H1 (cell line): ENCODE measurements at regions not wholly inside any gene's neighbourhood (a gene's known extent, or its start where the extent isn't known, plus 50 kb on each side); places are given as distances from the start of the nearest gene placed in this dataset.
A peak's percentile ranks its signal among the peaks of the same experiment; 100 is the strongest.

Experiments used
- CTCF ChIA-PET: fragments of 300-600 bp; sonication (Branson Sonifier 250); formaldehyde crosslinking; loops from one replicate; lab custom pipeline; 2021; ENCODE audit not compliant: partially characterized antibody; lab: Charles Lee
- POLR2A ChIA-PET: fragments of 300-600 bp; sonication (Branson Sonifier 250); formaldehyde crosslinking; loops from one replicate; lab custom pipeline; 2021; ENCODE audit warnings: inconsistent platforms; ENCODE audit not compliant: partially characterized antibody; lab: Charles Lee
- DNase-seq, 2 experiments: peaks; one replicate each; pipeline versions ENCODE4 v3.0.0 to v3.0.0-alpha.2; 2010 to 2022; ENCODE audit warnings: low spot score in 2 of 2, low read depth in 1 of 2, mixed read lengths in 1 of 2
- FAIRE-seq: peaks from 2 replicates; lab custom pipeline; 2011; peaks lifted over from hg19 to GRCh38; lab: Jason Lieb, UNC
- H2AFZ ChIP-seq: 2 replicates; pipeline ENCODE4 v1.8.1; 2012; ENCODE audit warnings: low read length, inconsistent platforms
- H2AK5ac ChIP-seq: 2 replicates; pipeline ENCODE4 v1.6.1; 2013; ENCODE audit warnings: low read depth, low read length
- H2BK120ac ChIP-seq: replicated peaks from 2 replicates; pipeline ENCODE3; 2013; ENCODE audit warnings: low read depth, low read length, inconsistent platforms
- H2BK12ac ChIP-seq: 2 replicates; pipeline ENCODE4 v1.6.1; 2013; ENCODE audit warnings: low read depth, low read length
- H2BK15ac ChIP-seq: 2 replicates; pipeline ENCODE4 v1.6.1; 2013; ENCODE audit warnings: low read length
- H2BK20ac ChIP-seq: 2 replicates; pipeline ENCODE4 v1.6.1; 2013; ENCODE audit warnings: low read length
- H2BK5ac ChIP-seq: 2 replicates; pipeline ENCODE4 v1.6.1; 2013; ENCODE audit warnings: low read depth, low read length
- H3K14ac ChIP-seq: 2 replicates; pipeline ENCODE4 v1.6.1; 2013; ENCODE audit warnings: inconsistent platforms; ENCODE audit not compliant: insufficient read length
- H3K18ac ChIP-seq: 2 replicates; pipeline ENCODE4 v1.6.1; 2013; ENCODE audit warnings: low read length; ENCODE audit errors: extremely low read depth
- H3K23ac ChIP-seq: 2 replicates; pipeline ENCODE4 v1.6.1; 2013; ENCODE audit warnings: inconsistent platforms; ENCODE audit not compliant: insufficient read length
- H3K23me2 ChIP-seq: 2 replicates; pipeline ENCODE4 v1.6.1; 2013; ENCODE audit warnings: low read depth, low read length
- H3K27ac ChIP-seq: 2 replicates; pipeline ENCODE4 v1.6.1; 2011; ENCODE audit warnings: low read depth, low read length, inconsistent platforms
- H3K27me3 ChIP-seq, 4 experiments: replicated peaks in 1 of 4; 1 replicate in 1 of 4; 2 replicates in 3 of 4; pipeline versions ENCODE4 v1.6.1 to v1.8.1; 2011 to 2013; ENCODE audit warnings: low read length in 3 of 4, mild to moderate bottlenecking in 3 of 4, inconsistent platforms in 2 of 4, mixed read lengths in 2 of 4, moderate library complexity in 1 of 4; ENCODE audit not compliant: control insufficient read depth in 3 of 4, insufficient read depth in 3 of 4; ENCODE audit errors: extremely low read depth in 1 of 4
- H3K36me3 ChIP-seq, 4 experiments: 2 replicates each; pipeline versions ENCODE4 v1.6.1 to v1.8.1; 2011 to 2013; ENCODE audit warnings: mild to moderate bottlenecking in 4 of 4, low read length in 3 of 4, moderate library complexity in 2 of 4, control low read depth in 1 of 4, inconsistent platforms in 1 of 4; ENCODE audit not compliant: insufficient read depth in 4 of 4, control insufficient read depth in 2 of 4
- H3K4ac ChIP-seq: replicated peaks from 2 replicates; pipeline ENCODE3; 2013; ENCODE audit warnings: low read length, low read depth, mixed read lengths, inconsistent platforms; ENCODE audit not compliant: insufficient read length
- H3K4me1 ChIP-seq, 4 experiments: replicated peaks in 1 of 4; 1 replicate in 1 of 4; 2 replicates in 3 of 4; pipeline versions ENCODE4 v1.6.1 to v1.8.1; 2011 to 2013; ENCODE audit warnings: low read length in 3 of 4, inconsistent platforms in 2 of 4, mixed read lengths in 1 of 4; ENCODE audit not compliant: insufficient read depth in 4 of 4, control insufficient read depth in 3 of 4
- H3K4me2 ChIP-seq, 2 experiments: 2 replicates each; pipeline versions ENCODE4 v1.6.1 to v1.8.1; 2011 to 2013; ENCODE audit warnings: low read depth in 2 of 2, low read length in 2 of 2, control low read depth in 1 of 2, inconsistent platforms in 1 of 2, mild to moderate bottlenecking in 1 of 2; ENCODE audit not compliant: insufficient read depth in 1 of 2
- H3K4me3 ChIP-seq, 4 experiments: fragments of 200-600, 300-600 bp in 1 of 4; sonication (generic), shearing (Covaris generic), sonication (Bioruptor Twin) in 1 of 4; 2 replicates each; pipeline versions ENCODE4 v1.5.1 to v1.8.1; 2011 to 2016; ENCODE audit warnings: low read length in 4 of 4, low read depth in 3 of 4, control low read depth in 2 of 4, inconsistent platforms in 2 of 4, mild to moderate bottlenecking in 2 of 4, mixed read lengths in 1 of 4, moderate library complexity in 1 of 4; ENCODE audit not compliant: insufficient read depth in 2 of 4; ENCODE audit errors: extremely low read depth in 1 of 4
- H3K56ac ChIP-seq: replicated peaks from 2 replicates; pipeline ENCODE3; 2013; ENCODE audit warnings: low read depth, mild to moderate bottlenecking, mixed read lengths, low read length, inconsistent platforms; ENCODE audit not compliant: insufficient read length
- H3K79me1 ChIP-seq: 2 replicates; pipeline ENCODE4 v1.6.1; 2013; ENCODE audit warnings: low read depth, low read length, control low read depth
- H3K79me2 ChIP-seq, 2 experiments: 2 replicates each; pipeline versions ENCODE4 v1.6.1 to v1.8.1; 2012 to 2013; ENCODE audit warnings: low read length in 2 of 2, mild to moderate bottlenecking in 2 of 2, inconsistent platforms in 1 of 2; ENCODE audit not compliant: insufficient read depth in 2 of 2, control insufficient read depth in 1 of 2
- H3K9ac ChIP-seq, 4 experiments: replicated peaks in 1 of 4; 1 replicate in 1 of 4; 2 replicates in 3 of 4; pipeline versions ENCODE4 v1.6.1 to v1.8.1; 2011 to 2013; ENCODE audit warnings: low read depth in 3 of 4, low read length in 3 of 4, control low read depth in 2 of 4, mild to moderate bottlenecking in 2 of 4, moderate library complexity in 2 of 4, inconsistent platforms in 1 of 4; ENCODE audit errors: extremely low read depth in 1 of 4
- H3K9me3 ChIP-seq, 2 experiments: 2 replicates each; pipeline versions ENCODE4 v1.6.1 to v1.8.1; 2012 to 2013; ENCODE audit warnings: mild to moderate bottlenecking in 2 of 2, moderate library complexity in 2 of 2, control low read depth in 1 of 2, inconsistent platforms in 1 of 2, low read depth in 1 of 2, low read length in 1 of 2, mixed read lengths in 1 of 2; ENCODE audit not compliant: insufficient read depth in 2 of 2
- H4K20me1 ChIP-seq, 2 experiments: replicated peaks in 1 of 2; 2 replicates each; pipeline versions ENCODE3 to v1.8.1; 2011 to 2013; ENCODE audit warnings: inconsistent platforms in 2 of 2, low read length in 2 of 2, mild to moderate bottlenecking in 1 of 2; ENCODE audit not compliant: insufficient read depth in 2 of 2, control insufficient read depth in 1 of 2
- H4K5ac ChIP-seq: 2 replicates; pipeline ENCODE4 v1.6.1; 2013; ENCODE audit warnings: low read length, low read depth, mixed read lengths, inconsistent platforms; ENCODE audit not compliant: insufficient read length
- H4K8ac ChIP-seq: 2 replicates; pipeline ENCODE4 v1.8.0; 2013; ENCODE audit warnings: mild to moderate bottlenecking, moderate library complexity, low read length, inconsistent platforms; ENCODE audit not compliant: insufficient read depth; ENCODE audit errors: extremely low read depth
- H4K91ac ChIP-seq: replicated peaks from 2 replicates; pipeline ENCODE3; 2013; ENCODE audit warnings: low read length, mixed read lengths, inconsistent platforms; ENCODE audit not compliant: insufficient read length
- EGR1 ChIP-seq: IDR thresholded peaks from 2 replicates; pipeline ENCODE4 v1.6.1; 2011; ENCODE audit warnings: low read depth, low read length, borderline replicate concordance
- JUN ChIP-seq: IDR thresholded peaks from 2 replicates; pipeline ENCODE4 v1.6.1; 2011; ENCODE audit warnings: low read depth, mild to moderate bottlenecking, improper control_type of control experiment, low read length
- KDM1A ChIP-seq: fragments of 200-600, 300-600 bp; sonication (generic); IDR thresholded peaks from 2 replicates; pipeline ENCODE4 v1.7.1; 2016; ENCODE audit warnings: mild to moderate bottlenecking, low read length, borderline replicate concordance
- MAX ChIP-seq: IDR thresholded peaks from 2 replicates; pipeline ENCODE4 v1.6.1; 2012; ENCODE audit warnings: inconsistent platforms
- POLR2AphosphoS5 ChIP-seq: IDR thresholded peaks from 2 replicates; pipeline ENCODE4 v1.6.1; 2011; ENCODE audit warnings: low read depth, low read length
- RNF2 ChIP-seq: fragments of 200-900, 300-1000 bp; sonication (generic); IDR thresholded peaks from 2 replicates; pipeline ENCODE4 v1.7.1; 2016; ENCODE audit warnings: borderline replicate concordance, low read depth, mild to moderate bottlenecking, antibody characterized with exemption, low read length; ENCODE audit not compliant: poor library complexity, severe bottlenecking; ENCODE audit errors: missing control alignments
- SIN3A ChIP-seq, 2 experiments: IDR thresholded peaks in 1 of 2; conservative IDR thresholded peaks in 1 of 2; 2 replicates each; pipeline ENCODE4 v1.6.1; 2011 to 2012; ENCODE audit warnings: low read length in 2 of 2, improper control_type of control experiment in 1 of 2, low read depth in 1 of 2, mild to moderate bottlenecking in 1 of 2

- H4K5ac ChIP-seq = no peak overlapping the region
- no peak overlapping the region for H3K4ac ChIP-seq
- H3K27ac ChIP-seq = no peak overlapping the region
- H2BK120ac ChIP-seq = no peak overlapping the region
- no peaks in the 10 kb centered on the region for H3K23me2 ChIP-seq
- no peak overlapping the region for H2BK15ac ChIP-seq
- H2BK5ac ChIP-seq = no peak overlapping the region
- no peaks in the 10 kb centered on the region for H3K36me3 ChIP-seq
- no peak overlapping the region for H3K4me3 ChIP-seq
- H3K79me1 ChIP-seq = no peaks in the 10 kb centered on the region
- ChIA-PET CTCF (no interaction called here), POLR2A (no interaction called here)
- H3K18ac ChIP-seq = no peak overlapping the region
- H3K79me2 ChIP-seq = no peaks in the 10 kb centered on the region
- no peak overlapping the region for H3K9ac ChIP-seq
- H3K4me2 ChIP-seq = no peak overlapping the region
- no peak overlapping the region for H2BK20ac ChIP-seq
- no peak overlapping the region for H4K91ac ChIP-seq
- no peak for DNase-seq
- no peaks in the 10 kb centered on the region for H4K20me1 ChIP-seq
- peak overlapping the region; percentile 86; the same call in 1 of the 2 replicates for H2AFZ ChIP-seq
- H2AK5ac ChIP-seq = no peak overlapping the region
- no peak overlapping the region for H3K23ac ChIP-seq
- H4K8ac ChIP-seq = no peak overlapping the region
- no peaks in the 10 kb centered on the region for H3K4me1 ChIP-seq
- no peak overlapping the region for H3K56ac ChIP-seq
- H2BK12ac ChIP-seq = no peak overlapping the region
- H3K9me3 ChIP-seq = no peaks in the 10 kb centered on the region
- no peak overlapping the region for H3K14ac ChIP-seq
- FAIRE-seq = no peak
- no peaks in the 10 kb centered on the region for H3K27me3 ChIP-seq
- TF ChIP-seq POLR2AphosphoS5 = no peak
- no peak for TF ChIP-seq JUN
- no peak for TF ChIP-seq EGR1
- no peak for TF ChIP-seq SIN3A (conservative IDR thresholded peaks at IDR 0.05 in 1 of 2, IDR thresholded peaks at IDR 0.05 in 1 of 2; ENCODE audit: low read depth in 1 of 2, low read length in 2 of 2)
- no peak for TF ChIP-seq MAX
- TF ChIP-seq RNF2 = no peak
- no peak for TF ChIP-seq KDM1A
Measured at GRCh38 chr4:135124196-135124595, 922.6 kb upstream of the PABPC4L start.
